NCI-H2081 (cell line): ENCODE measurements at regions not wholly inside any gene's neighbourhood (a gene's known extent, or its start where the extent isn't known, plus 50 kb on each side); places are given as distances from the start of the nearest gene placed in this dataset.

ENCODE experiments used
- DNase-seq, 2 experiments: peaks; one replicate each; lab custom pipeline; 2025; lab: John Stamatoyannopoulos, UW

DNA sequence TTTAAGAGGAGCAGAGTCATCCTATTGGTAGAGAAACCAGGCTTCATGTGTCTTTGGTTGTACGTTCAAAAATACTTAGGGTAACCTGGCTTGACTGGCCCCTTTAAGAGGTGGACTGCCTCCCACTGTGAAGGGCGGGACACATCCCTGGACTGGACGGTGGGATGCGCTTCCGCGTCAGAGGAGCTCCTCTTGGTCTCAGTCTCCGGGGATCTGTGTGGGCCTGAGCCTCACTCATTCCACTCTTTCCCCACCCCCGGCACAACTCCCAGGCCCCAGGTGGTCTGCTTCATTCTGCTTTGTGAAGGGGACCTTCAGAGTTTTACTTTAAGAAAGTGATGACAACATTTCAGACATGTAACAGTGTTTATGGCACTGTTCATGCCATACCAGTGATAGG, 601.1 kb downstream of the IRX1 start:
- no peak for DNase-seq

GRCh38 chr5:4197151-4197550, 601.5 kb downstream of the IRX1 start:
- no peak for DNase-seq

DNA sequence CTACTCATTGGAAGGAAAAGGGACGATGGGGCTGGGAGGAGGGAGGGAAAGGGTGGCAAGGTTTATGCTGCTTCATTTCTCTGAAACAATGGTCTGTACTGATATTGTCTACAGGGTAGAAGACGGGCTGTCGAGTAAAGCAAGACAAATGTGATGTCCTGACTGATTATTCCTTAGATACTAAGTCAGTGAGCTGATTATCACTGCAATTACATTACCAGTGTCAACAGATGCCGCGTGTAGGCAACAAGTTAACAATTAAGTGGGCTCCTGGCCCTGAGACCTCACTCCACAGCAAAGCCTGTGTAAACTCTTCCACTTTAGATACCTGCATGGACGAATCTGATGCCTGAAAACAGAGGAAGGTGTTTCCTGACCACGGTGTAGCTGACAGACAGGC, 602.8 kb downstream of the IRX1 start:
- no peak for DNase-seq

- no peak for DNase-seq
These were observed 603.6 kb downstream of the IRX1 start for GRCh38 chr5:4199049-4199841.

- DNase-seq: no peak
These were observed 607.5 kb downstream of the IRX1 start for GRCh38 chr5:4203146-4203545.

GRCh38 chr5:4204276-4205141, 608.9 kb downstream of the IRX1 start:
- DNase-seq: no peak

- DNase-seq: no peak
These were observed 609.8 kb downstream of the IRX1 start for GRCh38 chr5:4205398-4205797.

DNA sequence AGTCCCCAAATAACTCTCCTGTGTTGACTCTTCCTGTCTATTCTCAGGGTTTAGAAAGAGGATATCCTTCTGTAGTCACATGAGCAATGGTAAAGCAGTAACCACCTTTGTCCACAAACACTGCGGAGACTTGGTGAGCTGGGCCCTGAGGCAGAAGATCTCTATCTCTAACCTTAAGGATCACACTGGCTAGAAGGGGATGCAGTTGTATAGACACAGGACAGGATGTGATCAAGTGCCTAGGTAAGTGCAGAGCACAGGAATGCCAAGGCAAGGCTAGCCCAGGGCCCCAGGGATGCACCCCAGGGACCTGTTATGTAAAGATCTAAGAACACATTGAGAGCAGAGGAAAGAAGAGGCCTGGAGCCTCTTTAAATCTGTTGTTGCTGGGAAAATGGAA, 610.5 kb downstream of the IRX1 start:
- DNase-seq: no peak

- DNase-seq: no peak
These were observed 611.9 kb downstream of the IRX1 start for GRCh38 chr5:4207486-4207885.

- no peak for DNase-seq
These were observed 612.9 kb downstream of the IRX1 start for GRCh38 chr5:4208537-4208936.

DNA sequence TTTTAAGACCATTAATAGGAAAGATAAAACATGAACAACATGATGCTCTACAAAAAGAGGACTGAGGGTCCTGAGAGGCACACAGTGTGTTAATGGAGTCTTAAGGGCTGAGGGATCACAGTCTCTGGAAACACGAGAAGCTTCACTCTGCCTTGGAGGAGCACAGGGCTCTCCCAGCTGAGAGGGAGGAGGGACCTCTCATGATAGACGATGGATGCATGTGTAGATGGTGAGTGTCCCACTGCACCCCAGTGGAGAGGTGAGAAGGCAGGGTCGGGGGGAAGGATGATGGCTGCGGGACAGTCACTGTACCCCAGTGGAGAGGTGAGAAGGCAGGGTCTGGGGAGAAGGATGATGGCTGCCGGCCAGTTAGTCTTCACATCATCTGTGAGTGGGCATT, 613.4 kb downstream of the IRX1 start:
- DNase-seq: no peak

DNA sequence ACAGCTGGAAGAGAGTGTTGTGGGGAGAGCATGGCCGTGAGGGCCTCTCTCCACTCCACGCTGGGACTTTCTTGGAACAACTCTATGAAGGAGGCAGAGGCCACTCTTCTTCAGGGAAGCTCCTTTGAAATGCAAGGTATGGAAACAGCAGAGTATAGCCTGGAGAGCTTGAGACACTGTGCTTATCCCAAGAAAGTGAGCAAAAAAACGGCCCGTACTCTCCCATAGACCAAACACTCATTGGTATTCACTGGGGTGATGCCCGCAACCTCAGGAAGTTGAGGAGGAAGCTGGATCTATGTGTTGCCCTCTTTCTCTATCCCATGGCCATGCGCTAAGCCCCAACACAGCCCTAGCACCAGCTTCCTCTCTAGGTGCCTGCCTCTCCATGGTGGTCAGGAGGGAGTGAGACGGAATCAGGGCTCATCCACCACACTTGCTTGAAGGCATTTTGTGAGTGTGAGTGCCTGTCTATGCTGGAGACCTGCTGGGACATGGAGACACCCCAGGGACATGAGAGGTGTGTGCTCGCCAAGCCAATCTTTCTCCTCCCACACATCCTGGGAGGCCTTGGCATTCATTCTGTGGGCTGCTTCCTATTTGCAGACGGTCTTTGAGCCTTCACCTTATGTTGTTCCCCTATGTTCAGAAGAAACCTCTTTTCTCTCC, 616.6 kb downstream of the IRX1 start:
- no peak for DNase-seq

DNA sequence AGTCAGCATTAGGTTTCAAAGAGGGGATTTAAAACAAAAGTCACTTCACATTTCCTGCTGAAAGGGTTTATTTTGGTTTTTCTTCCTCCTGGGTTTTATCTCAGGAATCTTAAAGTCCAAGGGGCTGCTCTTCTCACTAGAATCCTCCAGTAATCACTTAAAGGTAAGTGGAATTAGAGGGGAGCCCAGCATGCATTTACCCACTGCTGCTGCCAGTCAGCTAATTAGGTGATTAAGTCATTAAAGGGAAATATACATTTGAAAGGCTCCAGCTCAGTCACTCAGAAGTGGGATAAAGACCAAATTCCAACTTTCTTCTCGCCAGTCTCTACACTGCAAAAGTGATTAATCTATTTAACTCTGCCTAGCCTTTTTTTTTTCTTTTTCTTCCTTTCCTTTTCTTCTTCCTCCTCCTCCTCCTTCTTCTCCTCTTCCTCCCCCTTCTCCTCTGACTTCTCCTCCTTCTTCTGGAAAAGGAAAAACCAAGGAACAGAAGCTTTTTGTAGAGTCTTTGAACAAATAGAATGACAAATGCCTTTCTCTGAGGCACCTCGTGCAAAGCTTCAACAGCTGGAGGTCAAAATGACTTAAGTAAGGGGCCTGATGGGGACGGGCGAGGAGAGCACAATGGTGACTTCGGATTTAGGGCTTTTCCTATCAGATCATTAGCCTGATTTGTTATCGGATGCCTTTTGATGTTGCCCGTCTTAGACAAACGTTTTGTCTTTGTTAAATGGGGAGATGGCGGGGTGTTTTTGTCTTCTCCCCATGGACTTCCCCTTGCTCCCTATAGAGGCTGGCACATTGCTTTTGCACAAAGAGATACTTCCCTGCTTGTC, 617.6 kb downstream of the IRX1 start:
- DNase-seq: no peak

GRCh38 chr5:4215143-4215542, 619.5 kb downstream of the IRX1 start:
- DNase-seq: no peak

- no peak for DNase-seq
These were observed 620.5 kb downstream of the IRX1 start for GRCh38 chr5:4216142-4216541.

- no peak for DNase-seq
These were observed 624.4 kb downstream of the IRX1 start for GRCh38 chr5:4220016-4220415.

- no peak for DNase-seq
These were observed 625.4 kb downstream of the IRX1 start for GRCh38 chr5:4221048-4221447.

DNA sequence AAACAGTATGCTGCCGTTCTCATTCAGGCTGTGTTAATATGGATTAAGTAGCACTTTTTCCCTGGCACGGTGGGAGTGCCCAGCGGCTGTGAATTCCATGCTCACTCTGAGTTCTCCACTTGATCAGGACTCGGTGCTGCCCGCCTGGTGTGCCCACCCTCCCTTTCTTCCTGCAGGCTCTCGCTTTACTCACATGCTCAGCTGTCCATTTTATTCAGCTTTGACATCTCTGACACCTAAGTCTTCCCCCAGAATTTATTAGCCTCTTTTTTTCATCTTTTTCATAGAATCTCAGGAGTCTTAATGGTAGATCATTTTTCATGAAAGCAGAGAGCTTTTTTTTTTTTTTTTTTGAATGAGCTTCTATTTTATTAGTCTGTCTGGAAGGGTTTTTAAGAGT, 626.5 kb downstream of the IRX1 start:
- DNase-seq: no peak

GRCh38 chr5:4222821-4223220, 627.2 kb downstream of the IRX1 start:
- no peak for DNase-seq

- DNase-seq: no peak
These were observed 630.1 kb downstream of the IRX1 start for GRCh38 chr5:4225741-4226140.

DNA sequence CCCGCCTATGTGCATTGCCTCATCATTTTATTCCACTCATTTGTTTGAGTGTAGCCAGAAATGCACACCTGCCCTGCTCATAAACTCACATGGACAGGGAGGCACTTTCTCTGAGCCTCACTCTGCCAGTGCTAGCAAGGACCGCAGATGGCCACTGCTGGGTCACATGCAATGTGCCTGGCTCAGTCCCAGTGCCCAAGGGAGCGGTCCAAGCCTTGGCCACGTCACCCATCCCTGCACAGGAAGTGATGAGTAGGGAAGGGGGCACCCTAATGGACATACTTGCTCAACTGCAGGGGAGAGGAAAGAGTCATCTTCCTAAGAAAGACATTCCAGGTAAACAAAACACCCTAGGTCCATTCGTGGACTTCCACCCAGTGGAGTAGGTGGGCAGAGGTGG, 630.9 kb downstream of the IRX1 start:
- no peak for DNase-seq

DNA sequence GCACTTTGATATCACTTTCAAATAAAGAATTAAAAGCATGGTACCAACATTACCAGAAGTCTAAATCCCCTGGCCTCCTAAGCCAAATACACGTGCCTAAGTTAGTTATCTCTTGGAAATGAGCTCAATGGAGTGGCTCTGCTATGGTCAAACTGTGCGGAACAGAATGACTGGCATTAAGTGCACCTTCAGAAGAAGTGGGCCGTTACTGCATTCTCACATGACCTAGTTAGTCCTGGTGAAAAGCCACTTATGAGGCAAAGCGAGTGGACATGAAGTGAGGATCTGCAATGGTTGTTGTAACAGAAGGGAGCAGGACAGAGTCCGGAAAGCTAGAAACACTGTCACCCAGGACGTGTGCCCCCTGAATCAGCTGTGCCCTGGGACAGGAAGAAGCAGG, 633.1 kb downstream of the IRX1 start:
- DNase-seq: no peak
